GM20000 (cell line): ENCODE measurements at regions not wholly inside any gene's neighbourhood (a gene's known extent, or its start where the extent isn't known, plus 50 kb on each side); places are given as distances from the start of the nearest gene placed in this dataset.

ENCODE experiments used
- DNase-seq: peaks from one replicate; pipeline ENCODE4 v3.0.0; 2012; ENCODE audit warnings: low spot score
- CTCF ChIP-seq: IDR thresholded peaks from 2 replicates; pipeline ENCODE4 v1.5.1; 2012; ENCODE audit warnings: mild to moderate bottlenecking, control low read depth; ENCODE audit errors: extremely low read depth, missing control alignments

GRCh38 chr6:98292810-98293209 lies 541.6 kb upstream of the POU3F2 start:
- DNase-seq = no peak

GRCh38 chr6:98295515-98296175 lies 538.7 kb upstream of the POU3F2 start:
- no peak for DNase-seq
- TF ChIP-seq CTCF = no peak

More at GRCh38 chr6:98292810-98293209, 541.6 kb upstream of the POU3F2 start:
- no peak for TF ChIP-seq CTCF

- no peak for TF ChIP-seq CTCF
- DNase-seq = no peak
Measured at GRCh38 chr6:98308564-98308963, 525.8 kb upstream of the POU3F2 start.

DNA sequence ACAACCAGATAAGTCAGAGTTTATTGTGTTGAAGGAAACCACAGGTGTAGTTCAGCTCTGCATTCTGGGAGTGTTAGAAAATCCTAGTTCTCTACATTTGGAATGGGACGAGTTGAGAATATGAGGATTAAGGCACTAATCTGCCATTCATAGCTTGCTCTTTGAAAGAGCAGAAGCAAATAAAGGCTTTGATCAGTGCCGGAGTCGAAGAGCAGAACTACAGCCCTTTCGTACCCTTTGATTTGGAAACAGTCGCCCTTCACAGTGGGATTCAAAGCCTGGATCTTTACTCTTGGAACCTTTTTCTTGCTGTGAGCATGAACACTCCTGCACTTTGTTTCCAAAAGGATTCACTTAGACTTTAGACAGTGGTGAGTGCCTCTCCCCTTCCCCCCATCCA lies 523.9 kb upstream of the POU3F2 start:
- no peak for TF ChIP-seq CTCF
- DNase-seq = no peak

GRCh38 chr6:98323605-98324004 lies 510.8 kb upstream of the POU3F2 start:
- no peak for DNase-seq

DNA sequence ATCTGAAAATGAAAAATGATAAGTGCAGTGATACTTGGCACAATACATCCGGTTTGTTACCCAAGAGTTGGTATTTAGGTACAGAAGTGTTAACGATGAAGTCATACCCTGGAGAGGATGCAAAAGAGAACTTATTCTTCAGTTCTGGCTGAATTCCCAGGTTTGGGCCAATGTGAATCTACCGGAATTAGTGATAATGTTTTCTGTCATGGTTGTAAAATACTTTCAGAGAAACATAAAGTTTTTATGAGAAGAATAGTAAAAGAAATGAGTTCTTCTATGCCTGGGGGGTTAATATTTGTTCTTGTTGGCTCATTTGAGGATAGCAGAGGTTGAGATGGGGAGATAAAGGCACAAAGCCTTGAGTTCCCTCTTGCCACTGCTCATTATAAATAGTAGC lies 509.9 kb upstream of the POU3F2 start:
- no peak for DNase-seq
- TF ChIP-seq CTCF = no peak

More at GRCh38 chr6:98323605-98324004, 510.8 kb upstream of the POU3F2 start:
- TF ChIP-seq CTCF = no peak

GRCh38 chr6:98325366-98325765 lies 509.0 kb upstream of the POU3F2 start:
- no peak for TF ChIP-seq CTCF
- DNase-seq = no peak
